ENCODE measurements at regions not wholly inside any gene's neighbourhood (a gene's known extent, or its start where the extent isn't known, plus 50 kb on each side); places are given as distances from the start of the nearest gene placed in this dataset.

- Mint-ChIP-seq H3K27me3 (no peaks in the 10 kb centered on the region), H3K4me1 (ENCODE audit: low read depth) (no peaks in the 10 kb centered on the region), H3K27ac (no peak overlapping the region), H3K36me3 (ENCODE audit: low read depth) (no peaks in the 10 kb centered on the region), H3K4me3 (no peak overlapping the region), H3K9me3 (peaks cover 8% of the 10 kb centered on the region)
Observed at GRCh38 chr3:6549296-6549695, 311.6 kb upstream of the GRM7 start.

DNA sequence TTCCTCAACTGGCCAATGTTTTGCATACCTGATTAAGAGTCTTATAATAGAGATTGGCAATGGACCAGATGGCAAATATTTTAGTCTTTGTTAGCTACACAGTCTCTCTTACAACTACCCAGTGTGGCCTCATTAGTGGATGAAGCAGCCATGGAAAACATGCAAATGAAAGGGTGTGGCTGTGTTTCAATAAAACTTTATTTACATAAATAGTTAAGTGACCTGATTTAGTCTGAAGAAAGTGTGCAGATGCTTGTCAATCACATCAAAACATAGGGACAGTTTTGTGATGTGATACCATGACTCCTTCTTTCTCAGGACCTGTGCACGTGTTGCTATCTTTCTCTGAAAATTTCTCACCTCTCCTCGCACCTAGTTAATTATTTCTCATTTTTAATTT is 309.8 kb upstream of the GRM7 start:
- Mint-ChIP-seq H3K27me3 (no peaks in the 10 kb centered on the region), H3K27ac (no peak overlapping the region), H3K36me3 (ENCODE audit: low read depth) (no peaks in the 10 kb centered on the region), H3K9me3 (peaks cover 16% of the 10 kb centered on the region), H3K4me1 (ENCODE audit: low read depth) (no peaks in the 10 kb centered on the region), H3K4me3 (no peak overlapping the region)

GRCh38 chr3:6560259-6560658 is 300.7 kb upstream of the GRM7 start:
- Mint-ChIP-seq H3K4me1 (ENCODE audit: low read depth) (no peaks in the 10 kb centered on the region), H3K4me3 (no peak overlapping the region), H3K27ac (no peak overlapping the region), H3K27me3 (no peaks in the 10 kb centered on the region), H3K36me3 (ENCODE audit: low read depth) (no peaks in the 10 kb centered on the region), H3K9me3 (peaks cover 13% of the 10 kb centered on the region)

- Mint-ChIP-seq H3K27ac (no peak overlapping the region), H3K36me3 (ENCODE audit: low read depth) (no peaks in the 10 kb centered on the region), H3K4me1 (ENCODE audit: low read depth) (no peaks in the 10 kb centered on the region)
Observed at GRCh38 chr3:6567241-6567640, 293.7 kb upstream of the GRM7 start.

DNA sequence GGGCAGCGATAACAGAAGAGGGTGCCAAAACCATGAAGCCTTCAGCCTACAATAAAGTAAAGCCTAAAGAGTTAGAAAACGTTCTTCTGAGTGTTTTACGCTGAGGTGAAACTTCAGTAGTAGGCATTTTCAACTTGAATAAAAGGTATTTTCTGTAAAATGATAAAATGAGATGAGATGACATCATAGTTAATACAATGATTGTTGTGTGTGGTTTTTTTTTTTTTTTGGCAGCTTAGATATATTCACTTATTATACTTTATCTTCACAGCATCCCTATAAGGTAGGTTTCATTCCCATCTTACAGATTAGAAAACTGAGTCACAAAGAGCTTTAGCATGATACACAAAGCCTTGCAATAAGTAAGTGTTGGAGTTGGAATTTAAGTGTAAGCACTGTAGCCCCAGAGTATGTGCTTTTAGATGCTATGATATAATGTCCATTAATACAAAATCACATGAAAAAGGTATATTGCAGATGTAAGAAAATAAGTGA is 291.9 kb upstream of the GRM7 start:
- Mint-ChIP-seq H3K27ac (no peak overlapping the region), H3K27me3 (no peaks in the 10 kb centered on the region)

More at GRCh38 chr3:6567241-6567640, 293.7 kb upstream of the GRM7 start:
- H3K4me3 Mint-ChIP-seq, result no peak overlapping the region
- no peaks in the 10 kb centered on the region for H3K27me3 Mint-ChIP-seq
- H3K9me3 Mint-ChIP-seq, result peaks cover 16% of the 10 kb centered on the region

DNA sequence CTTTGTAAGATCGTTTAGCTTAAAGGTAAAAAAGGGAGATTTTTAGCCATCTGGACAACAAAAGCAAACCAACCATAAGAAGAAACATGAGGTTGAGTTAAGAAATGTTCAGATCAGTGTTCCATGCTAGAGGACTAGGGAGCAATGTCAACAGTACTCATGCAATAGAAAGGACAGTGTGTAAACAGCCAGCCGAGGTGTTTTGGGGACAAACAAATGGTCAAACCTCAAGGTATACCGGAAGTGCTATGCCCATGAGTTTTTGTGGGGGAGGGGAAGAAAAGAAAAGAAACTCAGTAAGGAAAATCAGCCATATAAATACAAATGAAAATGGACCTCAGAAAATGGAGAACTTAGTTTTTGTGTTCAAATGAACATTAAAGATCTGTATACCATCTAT is 289.5 kb upstream of the GRM7 start:
- Mint-ChIP-seq H3K27me3 (no peaks in the 10 kb centered on the region), H3K4me3 (no peak overlapping the region), H3K4me1 (ENCODE audit: low read depth) (no peaks in the 10 kb centered on the region), H3K36me3 (ENCODE audit: low read depth) (no peaks in the 10 kb centered on the region), H3K9me3 (peaks cover 15% of the 10 kb centered on the region), H3K27ac (no peak overlapping the region)

More for the DNA sequence above, 291.9 kb upstream of the GRM7 start:
- peaks cover 13% of the 10 kb centered on the region for H3K9me3 Mint-ChIP-seq
- H3K4me3 Mint-ChIP-seq, result no peak overlapping the region
- H3K36me3 Mint-ChIP-seq (ENCODE audit: low read depth), result no peaks in the 10 kb centered on the region
- H3K4me1 Mint-ChIP-seq (ENCODE audit: low read depth), result no peaks in the 10 kb centered on the region

DNA sequence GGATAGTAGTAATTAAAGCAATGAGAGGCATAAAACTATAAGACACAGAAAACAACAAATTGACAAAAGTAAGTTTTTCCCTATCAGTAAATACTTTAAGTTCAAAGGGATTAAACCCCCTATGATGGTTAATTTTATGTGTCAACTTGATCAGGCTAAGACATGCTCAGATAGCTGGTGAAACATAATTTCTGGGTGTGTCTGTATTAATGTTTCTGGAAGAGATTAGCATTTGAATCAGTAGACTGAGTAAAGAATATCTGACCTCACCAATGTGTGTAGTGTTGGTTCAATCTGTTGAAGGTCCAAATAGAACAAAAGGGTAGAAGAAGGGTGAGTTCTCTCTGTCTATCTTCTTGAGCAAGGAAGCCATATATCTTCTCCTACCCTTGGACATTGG is 283.3 kb upstream of the GRM7 start:
- Mint-ChIP-seq H3K9me3 (peaks cover 16% of the 10 kb centered on the region), H3K27ac (no peak overlapping the region), H3K27me3 (no peaks in the 10 kb centered on the region), H3K4me1 (ENCODE audit: low read depth) (no peaks in the 10 kb centered on the region), H3K4me3 (no peak overlapping the region), H3K36me3 (ENCODE audit: low read depth) (no peaks in the 10 kb centered on the region)

DNA sequence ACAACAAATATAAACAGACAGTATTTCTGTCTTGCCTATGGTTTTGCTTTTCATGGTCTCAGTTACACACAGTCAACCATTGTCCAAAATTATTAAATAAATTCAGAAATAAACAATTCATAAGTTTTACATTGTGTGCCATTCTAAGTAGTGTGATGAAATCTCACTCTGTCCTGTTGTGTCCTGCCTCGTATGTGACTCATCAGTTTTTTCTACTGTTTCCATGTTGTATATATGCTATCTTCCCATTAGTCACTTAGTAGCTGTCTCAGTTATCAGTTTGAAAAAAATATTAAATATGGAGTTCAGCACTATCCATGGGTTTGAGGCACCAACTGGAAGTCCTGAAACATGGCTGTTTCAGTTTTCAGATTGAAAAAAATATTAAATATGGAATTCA is 282.4 kb upstream of the GRM7 start:
- no peaks in the 10 kb centered on the region for H3K27me3 Mint-ChIP-seq
- H3K27ac Mint-ChIP-seq, result no peak overlapping the region
- no peaks in the 10 kb centered on the region for H3K4me1 Mint-ChIP-seq (ENCODE audit: low read depth)
- peaks cover 20% of the 10 kb centered on the region for H3K9me3 Mint-ChIP-seq
- H3K36me3 Mint-ChIP-seq (ENCODE audit: low read depth), result no peaks in the 10 kb centered on the region
- H3K4me3 Mint-ChIP-seq, result no peak overlapping the region

GRCh38 chr3:6580808-6581207 is 280.1 kb upstream of the GRM7 start:
- no peaks in the 10 kb centered on the region for H3K4me1 Mint-ChIP-seq (ENCODE audit: low read depth)
- H3K9me3 Mint-ChIP-seq, result peaks cover 20% of the 10 kb centered on the region
- H3K27me3 Mint-ChIP-seq, result no peaks in the 10 kb centered on the region
- H3K27ac Mint-ChIP-seq, result no peak overlapping the region
- H3K4me3 Mint-ChIP-seq, result no peak overlapping the region
- no peaks in the 10 kb centered on the region for H3K36me3 Mint-ChIP-seq (ENCODE audit: low read depth)

DNA sequence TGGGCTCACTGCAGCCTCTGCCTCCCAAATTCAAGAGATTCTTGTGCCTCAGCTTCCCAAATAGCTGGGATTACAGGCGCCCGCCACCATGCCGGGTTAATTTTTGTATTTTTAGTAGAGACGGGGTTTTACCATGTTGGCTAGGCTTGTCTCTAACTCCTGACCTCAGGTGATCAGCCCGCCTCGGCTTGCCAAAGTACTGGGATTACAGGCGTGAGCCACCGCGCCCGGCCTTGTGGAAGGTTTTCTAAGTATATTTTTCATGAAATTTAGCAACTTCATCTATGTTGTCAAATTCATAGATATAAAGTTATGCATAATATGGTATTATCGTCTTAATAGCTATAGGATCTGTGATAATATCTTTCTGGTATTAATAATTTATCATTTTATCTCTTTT is 275.6 kb upstream of the GRM7 start:
- H3K4me3 Mint-ChIP-seq, result no peak overlapping the region
- H3K36me3 Mint-ChIP-seq (ENCODE audit: low read depth), result no peaks in the 10 kb centered on the region
- H3K27me3 Mint-ChIP-seq, result no peaks in the 10 kb centered on the region
- no peak overlapping the region for H3K27ac Mint-ChIP-seq
- H3K4me1 Mint-ChIP-seq (ENCODE audit: low read depth), result no peaks in the 10 kb centered on the region
- H3K9me3 Mint-ChIP-seq, result peaks cover 9% of the 10 kb centered on the region

DNA sequence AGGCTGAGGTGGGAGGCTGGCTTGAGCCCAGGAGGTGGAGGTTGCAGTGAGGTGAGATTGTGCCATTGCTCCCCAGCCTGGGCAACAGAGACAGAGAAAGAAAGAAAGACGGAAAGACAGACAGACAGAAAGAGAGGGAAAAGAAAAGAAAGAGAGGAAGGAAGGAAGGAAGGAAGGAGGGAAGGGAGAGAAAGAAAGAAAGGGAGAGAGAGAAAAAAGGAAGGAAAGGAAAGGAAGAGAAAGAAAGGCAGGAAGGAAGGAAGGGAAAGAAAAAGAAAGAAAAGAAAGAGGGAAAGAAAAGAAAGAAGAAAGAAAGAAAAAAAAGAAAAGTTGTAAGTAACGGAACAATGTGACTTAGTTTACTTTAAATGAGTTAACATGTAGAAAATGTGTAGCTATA is 260.7 kb upstream of the GRM7 start:
- Mint-ChIP-seq H3K27me3 (no peaks in the 10 kb centered on the region), H3K9me3 (peaks cover 3% of the 10 kb centered on the region), H3K4me1 (ENCODE audit: low read depth) (no peaks in the 10 kb centered on the region), H3K36me3 (ENCODE audit: low read depth) (no peaks in the 10 kb centered on the region), H3K4me3 (no peak overlapping the region), H3K27ac (no peak overlapping the region)

DNA sequence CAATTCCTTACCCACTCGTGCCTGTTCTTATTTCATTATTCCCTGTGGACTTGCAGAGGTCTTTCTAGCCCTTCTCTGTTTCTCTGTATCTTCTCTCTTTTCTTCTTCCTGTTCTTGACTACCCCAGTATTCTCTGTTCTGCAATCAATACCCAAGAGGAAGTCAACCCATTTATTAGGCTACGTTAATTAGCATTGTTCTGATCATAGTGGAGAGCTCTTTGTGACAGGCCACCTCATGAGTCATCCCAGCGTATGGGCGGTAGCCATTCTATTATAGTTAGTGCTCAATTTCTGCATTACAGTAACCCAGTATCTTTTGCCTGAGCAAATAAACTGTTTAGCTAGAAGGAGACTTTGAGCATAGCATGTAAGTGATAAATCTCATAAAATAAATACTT is 259.5 kb upstream of the GRM7 start:
- Mint-ChIP-seq H3K4me1 (ENCODE audit: low read depth) (no peaks in the 10 kb centered on the region), H3K27ac (no peak overlapping the region), H3K4me3 (no peak overlapping the region), H3K27me3 (no peaks in the 10 kb centered on the region), H3K9me3 (peaks cover 3% of the 10 kb centered on the region), H3K36me3 (ENCODE audit: low read depth) (no peaks in the 10 kb centered on the region)

- Mint-ChIP-seq H3K4me1 (ENCODE audit: low read depth) (no peaks in the 10 kb centered on the region), H3K36me3 (ENCODE audit: low read depth) (no peaks in the 10 kb centered on the region), H3K4me3 (no peak overlapping the region), H3K27ac (no peak overlapping the region), H3K27me3 (no peaks in the 10 kb centered on the region), H3K9me3 (peaks cover 4% of the 10 kb centered on the region)
Observed at GRCh38 chr3:6602329-6602728, 258.6 kb upstream of the GRM7 start.

DNA sequence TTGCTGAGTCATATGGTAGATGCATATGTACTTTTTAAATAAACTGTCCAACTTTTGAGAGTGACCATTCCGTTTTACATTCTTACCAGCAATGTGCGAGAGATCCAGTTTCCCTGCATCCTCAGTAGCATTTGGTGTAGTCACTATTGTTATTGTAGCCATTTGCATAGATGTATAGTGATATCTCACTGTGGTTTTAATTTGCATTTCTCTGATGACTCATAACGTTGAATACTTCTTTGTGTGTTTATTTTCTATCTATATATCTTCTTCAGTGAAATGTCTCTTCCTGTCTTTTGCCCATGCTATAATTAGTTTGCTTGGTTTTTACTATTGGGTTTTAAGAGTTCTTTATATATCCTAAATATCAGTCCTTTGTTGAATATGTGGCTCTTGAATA is 255.7 kb upstream of the GRM7 start:
- no peak overlapping the region for H3K4me3 Mint-ChIP-seq
- H3K27ac Mint-ChIP-seq, result no peak overlapping the region
- H3K27me3 Mint-ChIP-seq, result no peaks in the 10 kb centered on the region
- H3K4me1 Mint-ChIP-seq (ENCODE audit: low read depth), result no peaks in the 10 kb centered on the region
- peaks cover 3% of the 10 kb centered on the region for H3K9me3 Mint-ChIP-seq
- H3K36me3 Mint-ChIP-seq (ENCODE audit: low read depth), result no peaks in the 10 kb centered on the region

DNA sequence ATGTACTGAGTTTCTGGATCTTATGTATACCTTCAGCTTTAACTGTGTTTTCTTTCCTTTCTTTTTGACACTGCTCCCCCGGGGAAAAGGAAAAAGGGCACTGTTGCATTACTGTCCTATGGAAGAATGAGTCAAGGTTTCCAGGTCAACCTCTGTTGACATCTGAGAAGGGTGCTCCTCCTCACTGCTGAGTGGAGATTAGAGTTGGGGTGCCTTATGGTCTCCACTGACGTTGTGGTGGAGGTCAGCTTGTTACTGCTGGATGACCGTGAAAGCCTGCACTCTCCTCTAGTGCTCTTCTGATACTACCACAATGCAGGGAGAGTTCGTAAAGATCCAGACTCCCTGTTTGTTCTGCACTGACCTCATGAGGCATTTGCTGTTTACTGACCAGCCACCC is 252.1 kb upstream of the GRM7 start:
- Mint-ChIP-seq H3K27me3 (no peaks in the 10 kb centered on the region), H3K27ac (no peak overlapping the region), H3K4me1 (ENCODE audit: low read depth) (no peaks in the 10 kb centered on the region), H3K36me3 (ENCODE audit: low read depth) (no peaks in the 10 kb centered on the region), H3K4me3 (no peak overlapping the region), H3K9me3 (peaks cover 3% of the 10 kb centered on the region)

DNA sequence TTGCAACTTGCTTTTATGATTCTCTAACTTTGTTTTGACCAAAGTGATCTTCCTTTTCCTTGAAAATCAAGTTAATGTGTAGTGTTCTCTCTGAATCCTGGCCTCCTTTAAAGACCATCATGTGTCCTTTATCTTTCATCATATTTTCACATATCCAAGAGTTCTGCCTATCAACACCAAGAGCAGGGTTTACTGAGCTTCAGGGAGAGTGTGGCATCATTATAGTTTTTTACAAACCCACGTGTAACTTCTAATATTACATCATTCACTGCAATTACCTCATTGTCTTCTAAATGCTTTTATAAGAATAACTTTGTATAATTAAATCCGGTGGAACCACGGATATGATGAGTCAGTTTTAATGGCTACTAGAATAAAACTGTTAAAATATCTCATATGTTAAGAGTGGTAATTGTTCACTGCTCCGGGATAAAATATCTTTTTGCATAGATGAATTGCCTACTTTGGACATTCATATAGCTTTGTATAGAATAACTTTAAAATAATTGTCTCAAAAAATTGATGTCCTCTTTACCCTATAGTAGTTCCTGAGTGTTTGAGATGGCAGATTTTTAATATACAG is 248.8 kb upstream of the GRM7 start:
- Mint-ChIP-seq H3K4me3 (no peak overlapping the region), H3K36me3 (ENCODE audit: low read depth) (no peaks in the 10 kb centered on the region), H3K27ac (no peak overlapping the region), H3K4me1 (ENCODE audit: low read depth) (no peaks in the 10 kb centered on the region), H3K9me3 (peaks cover 3% of the 10 kb centered on the region), H3K27me3 (no peaks in the 10 kb centered on the region)
